Lung microvascular endothelial cell (primary cell): ENCODE measurements at regions not wholly inside any gene's neighbourhood (a gene's known extent, or its start where the extent isn't known, plus 50 kb on each side); places are given as distances from the start of the nearest gene placed in this dataset.

Experiments
- DNase-seq, 2 donors: peaks; one replicate each; pipeline versions ENCODE4 v3.0.0 to v3.0.0-alpha.2; 2010; ENCODE audit warnings: low read depth in 2 of 2

DNA sequence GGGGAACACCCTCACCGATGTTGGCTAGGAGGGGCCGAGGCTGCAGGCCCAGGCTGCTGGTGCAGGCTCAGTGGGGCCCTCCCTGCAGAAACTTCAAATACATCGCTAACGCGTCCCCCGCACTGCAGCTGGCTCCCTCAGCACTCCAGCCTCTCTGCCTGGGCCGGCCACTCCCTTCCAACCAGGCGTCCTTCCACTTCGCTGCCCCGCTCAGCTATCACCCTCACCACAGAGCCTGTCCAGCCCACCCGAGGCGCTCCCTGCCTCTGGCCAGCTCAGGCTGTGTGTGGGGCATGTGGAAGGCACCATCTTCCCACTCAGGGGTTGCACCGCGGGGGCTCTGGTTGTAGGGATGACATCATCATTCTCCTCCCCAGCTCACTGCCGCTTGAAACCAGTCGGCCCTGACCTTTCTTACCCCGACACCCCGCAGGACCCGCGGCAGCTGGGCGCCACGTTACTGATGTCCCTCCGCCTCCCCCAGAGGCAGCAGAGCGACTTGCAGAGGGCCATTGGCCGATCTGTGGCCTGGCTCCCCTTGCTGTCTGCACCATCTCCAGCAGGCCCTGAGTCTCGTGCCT, 199.9 kb upstream of the RTL1 start:
- no peak for DNase-seq

DNA sequence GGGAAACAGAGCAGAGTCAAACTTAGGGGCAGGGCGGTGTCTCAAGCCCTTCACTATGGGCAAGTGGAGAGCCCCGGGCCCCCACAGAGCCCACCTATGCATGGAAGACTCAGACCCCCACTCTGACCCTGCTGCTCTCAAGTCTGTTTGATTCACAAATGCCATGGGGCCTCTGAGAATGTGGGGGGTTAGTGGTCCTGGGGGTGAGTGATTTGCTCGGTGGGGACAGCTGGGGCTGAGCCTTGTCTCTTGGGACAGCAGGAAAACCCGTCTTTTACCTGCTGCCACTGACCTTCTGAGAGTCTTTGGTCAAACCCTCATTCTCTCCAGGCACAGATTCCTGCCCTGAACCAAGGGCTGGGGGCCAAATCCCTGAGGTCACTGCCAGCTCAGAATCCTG, 201.0 kb upstream of the RTL1 start:
- no peak for DNase-seq

DNA sequence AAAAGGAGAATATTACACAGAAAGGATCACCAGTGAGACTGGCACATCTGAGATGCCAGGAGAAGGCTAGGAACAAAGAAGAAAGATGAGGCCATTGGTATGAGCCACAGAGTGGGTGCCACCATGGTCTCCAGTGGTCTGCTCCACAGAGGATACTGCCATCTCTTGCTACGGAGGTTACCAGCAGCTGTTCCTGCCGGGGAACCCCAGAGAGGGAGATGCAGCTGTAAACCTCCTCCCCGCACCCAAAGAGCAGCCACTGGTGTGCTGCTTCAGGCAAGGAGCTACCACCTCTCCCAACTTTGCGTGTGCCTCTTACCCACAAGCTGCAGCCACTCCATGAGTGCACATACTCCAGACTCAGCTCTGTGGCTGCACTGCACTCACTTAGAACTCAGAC, 201.5 kb upstream of the RTL1 start:
- no peak for DNase-seq

DNA sequence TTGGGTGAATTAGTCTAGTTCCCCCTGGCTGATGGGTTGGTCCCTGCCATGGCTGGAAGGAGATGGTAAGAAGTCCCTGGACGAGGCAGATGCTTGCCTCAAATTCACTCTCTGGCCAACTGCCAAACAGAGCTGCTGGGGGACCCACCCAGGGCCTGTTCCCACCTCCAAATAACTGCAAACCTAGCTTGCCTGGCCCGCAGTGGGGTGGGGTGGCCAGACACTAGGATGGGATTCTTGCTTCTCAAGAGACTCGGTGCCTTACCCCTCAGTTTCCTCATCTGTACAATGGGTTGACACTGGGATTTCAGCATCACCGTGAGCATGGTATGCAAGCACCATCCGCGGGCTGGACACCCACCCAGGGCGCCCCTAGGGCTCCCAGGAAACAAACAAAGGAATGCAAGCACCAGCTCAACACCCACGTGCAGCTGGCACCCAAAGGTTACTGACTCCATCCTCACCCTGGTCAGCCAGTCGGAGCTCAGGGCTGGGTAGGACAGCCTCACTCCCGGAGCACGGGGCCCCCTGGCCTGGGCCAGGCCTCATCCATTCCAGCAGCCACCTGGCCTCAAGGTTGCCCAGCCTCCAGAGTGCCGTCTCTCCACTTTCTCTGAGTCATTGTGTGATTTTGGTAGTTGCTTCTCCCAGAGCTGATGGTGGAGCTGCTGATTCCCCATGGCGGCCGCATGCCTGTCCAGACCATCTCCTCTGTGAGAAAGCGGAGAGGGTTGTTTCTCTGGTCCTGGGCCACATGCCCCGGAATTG, 205.2 kb upstream of the RTL1 start:
- no peak for DNase-seq

DNA sequence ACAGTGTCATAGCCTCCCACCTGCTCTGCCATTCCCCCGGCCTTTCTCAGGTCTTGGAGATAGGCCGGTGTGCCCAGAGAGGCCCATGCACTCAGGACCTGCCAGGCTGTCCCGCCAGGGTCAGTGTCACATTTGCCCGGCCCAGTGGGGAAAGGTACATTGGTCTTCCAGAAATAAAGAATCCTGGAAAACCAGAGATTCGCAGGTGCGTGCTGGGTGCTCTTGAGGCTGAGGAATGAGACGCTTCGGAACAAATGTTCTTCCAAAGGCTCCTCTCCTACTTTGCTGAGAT, 205.8 kb upstream of the RTL1 start:
- no peak for DNase-seq

DNA sequence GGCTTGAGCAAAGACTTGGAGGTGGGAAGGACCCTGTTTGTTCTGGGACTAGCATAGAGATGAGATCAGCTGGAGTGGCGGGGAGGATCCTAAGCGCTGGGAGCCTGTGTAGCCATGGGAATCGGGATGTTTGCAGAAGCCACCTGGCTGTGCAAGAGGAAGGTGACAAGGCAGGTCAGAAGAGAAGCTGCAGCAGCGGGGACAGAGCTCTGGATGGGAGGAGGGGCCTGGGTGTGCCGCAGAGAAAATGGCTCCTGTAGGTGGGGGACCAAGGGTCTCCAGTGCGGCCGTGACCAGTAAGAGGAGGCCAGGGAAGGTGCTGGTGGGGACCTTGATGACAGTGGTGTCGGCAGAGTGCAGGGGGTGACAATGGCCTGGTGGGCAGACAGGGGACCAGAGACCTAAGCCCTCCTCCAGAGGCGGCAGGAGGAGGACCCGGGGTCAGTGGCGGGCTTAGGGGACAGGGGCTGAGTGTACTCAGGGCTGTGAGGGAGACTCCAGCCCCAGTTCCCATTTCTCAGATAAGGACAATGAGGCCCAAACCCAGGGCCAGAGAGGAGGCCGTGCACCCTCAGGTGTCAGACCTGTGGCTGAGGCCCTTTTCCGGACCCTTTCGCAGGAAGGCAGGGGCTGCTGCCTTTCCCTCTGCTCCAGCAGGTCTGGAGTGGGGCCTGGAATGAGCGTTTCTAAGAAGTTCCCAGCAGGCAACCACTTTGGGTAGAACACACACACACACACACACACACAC, 206.6 kb upstream of the RTL1 start:
- no peak for DNase-seq

DNA sequence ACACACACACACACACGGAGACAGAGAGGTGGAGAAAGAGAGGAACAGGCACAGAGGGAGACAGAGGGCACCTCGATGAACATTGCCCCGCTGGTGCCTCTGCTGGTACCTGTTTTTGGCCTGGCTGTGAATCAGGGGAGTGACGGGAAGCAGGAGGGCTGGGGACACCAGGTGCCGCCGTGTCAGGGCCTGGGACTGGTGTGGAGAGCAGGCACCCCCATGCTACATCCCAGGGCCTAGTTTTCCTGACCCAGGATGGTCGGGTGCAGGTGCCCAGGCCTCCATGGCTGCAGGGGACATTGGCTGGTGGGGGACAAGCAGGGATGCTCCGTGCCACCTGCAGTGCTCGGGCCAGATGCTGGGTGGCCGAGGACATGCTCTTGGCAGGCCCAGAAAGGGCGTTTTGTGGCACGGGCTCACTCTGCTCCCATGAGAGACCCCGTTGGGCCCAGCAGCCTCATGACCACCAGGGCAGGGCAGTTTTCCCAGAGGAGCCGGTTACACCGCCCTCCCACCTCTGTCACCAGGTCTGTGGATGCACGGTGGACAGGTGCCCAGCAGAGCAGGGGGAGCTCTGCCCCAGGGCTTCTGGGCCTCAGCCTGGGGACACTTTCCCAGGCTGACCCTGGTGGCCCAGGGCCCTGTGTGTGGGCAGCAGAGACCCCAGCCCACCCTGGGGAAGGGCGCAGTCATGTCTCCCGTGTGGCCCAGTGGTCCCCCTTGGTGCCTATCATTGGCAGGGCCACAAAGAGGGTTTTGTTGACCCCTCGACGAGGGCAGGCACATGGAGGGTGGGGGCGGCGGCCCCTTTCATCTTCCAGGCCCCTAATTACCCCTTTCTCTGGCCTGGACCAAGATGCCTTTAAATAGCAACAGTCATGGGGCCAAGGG, 207.5 kb upstream of the RTL1 start:
- DNase-seq, result no peak

DNA sequence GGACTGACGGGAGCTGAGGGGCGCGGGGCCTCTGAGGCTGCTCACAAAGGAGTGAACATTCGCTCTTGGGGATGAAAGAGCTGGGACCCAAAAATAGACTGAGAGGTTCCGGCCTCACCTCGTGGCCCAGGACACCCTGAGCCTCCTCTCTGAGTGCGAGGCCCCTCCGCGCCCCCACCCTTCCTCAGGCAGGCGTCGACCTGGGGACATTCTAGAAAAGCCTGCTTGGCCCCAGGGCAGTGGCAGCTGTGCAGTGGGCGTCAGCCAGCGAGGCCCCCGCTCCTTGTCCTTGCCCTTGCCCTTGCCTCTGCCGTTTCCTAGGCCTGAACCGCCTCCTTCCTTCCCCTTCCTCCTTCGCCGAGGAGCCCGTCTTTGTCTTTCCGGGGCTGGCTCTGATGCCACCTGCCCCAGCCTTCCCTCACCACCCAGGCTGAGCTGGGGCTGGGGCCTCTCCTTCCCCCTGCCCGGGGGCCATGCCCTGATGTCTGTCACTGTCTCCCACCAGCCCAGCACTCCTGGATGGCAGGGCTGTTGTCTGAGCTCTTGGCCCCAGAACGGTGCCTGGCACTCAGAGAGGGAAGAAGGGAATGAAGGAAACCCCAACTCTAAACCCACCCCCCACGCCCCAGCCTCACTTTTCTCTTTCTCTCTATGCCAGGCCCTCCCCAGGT, 208.2 kb upstream of the RTL1 start:
- no peak for DNase-seq

DNA sequence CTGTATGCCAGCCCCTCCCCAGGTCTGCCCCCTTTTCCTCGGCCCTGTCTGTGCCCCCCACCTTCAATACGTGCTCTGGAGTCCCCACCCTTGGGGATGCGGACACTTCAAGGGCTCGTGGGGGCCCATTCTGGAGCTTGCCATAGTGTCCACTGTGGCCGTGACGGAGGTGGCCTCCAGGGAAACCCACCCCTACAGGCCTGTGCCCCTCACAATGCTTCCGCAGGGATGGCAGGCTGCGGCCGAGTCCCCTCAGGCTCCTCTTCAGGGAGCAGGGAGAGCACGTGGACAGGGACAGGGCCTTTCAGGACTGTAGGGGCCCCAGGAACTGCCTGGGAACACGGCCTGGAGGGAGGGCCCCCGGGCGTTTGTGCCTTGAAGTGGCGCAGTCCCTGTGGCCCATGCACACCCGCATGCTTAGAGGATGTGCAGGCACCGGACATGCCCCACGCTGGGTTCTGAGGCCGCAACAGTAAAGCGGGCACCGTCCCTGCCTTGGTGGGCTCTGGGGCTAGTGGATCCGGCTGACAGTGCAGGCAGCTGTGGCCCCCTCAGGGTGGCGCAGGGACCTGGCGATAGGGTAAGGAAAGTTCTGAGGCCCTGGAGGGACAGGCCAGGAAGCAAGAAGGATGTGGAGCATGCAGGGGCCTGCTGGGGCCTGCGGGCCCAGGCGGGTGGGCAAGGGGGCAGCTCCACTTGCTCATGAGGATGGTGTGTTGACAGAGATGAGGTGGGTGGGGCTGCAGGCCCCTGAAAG, 209.0 kb upstream of the RTL1 start:
- no peak for DNase-seq

DNA sequence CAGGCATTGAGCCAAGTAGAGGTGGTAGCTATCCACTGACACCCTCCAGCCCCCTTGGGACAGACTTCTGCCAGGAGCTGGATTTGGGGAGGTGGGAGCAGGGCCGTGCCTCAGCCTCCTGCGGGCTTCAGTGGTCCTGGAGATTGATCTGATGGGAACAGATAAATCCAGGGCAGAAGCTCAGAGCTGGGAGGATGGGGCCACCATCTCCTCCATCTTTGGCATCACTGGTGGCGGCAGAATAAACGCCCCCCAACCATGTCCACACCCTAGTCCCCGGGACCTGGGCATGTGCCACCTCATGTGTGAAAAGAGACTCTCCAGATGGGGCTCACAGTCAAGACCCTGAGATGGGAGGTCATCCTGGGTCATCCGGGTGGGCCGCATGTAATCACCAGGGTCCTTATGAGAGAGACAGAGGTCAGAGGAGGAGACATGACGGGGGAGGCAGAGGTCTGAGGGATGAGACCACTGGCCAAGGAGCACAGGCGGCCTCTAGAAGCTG, 209.6 kb upstream of the RTL1 start:
- no peak for DNase-seq

DNA sequence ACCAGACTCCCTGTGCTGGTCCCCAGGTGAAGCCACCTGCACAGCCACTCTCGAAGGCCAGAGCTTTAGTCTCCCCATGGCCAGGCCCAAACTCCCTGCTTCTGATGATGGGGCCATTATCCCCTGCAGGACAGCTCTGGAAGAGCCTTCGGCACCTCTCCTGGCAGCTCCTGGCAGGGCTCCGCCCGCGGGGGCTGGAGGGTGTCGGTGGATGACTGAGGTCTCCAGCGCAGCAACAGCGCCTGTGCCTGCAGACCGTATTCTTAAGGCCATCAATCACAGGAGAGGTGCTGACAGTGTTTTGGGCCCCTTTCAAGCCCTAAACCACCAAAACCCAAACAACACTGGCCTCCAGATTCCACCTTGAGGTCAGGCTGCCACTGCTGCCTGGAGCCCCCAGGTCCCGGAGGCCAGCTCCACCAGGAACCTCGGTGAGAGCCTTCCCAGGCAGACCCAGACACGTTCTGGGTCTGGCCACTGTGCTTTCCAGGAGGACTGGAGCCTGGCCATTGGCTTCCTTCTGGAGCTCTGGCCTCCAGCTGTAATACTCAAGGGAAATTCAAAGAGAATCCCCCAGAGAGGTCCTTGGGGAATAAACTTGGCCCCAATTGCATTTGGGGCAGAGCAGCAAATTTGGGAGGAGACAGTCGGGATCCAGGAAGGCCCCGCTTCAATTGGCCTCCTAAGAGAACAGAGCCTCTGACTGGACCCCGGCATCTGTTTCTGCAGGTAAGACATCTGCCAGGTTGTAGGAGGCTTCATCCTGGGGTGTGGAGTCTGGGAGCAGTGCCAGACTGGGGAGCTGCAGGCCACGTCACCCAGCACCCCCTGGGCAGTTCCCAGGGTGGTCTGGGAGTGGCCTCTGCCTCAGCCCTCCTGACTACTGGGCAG, 210.6 kb upstream of the RTL1 start:
- DNase-seq, result no peak

DNA sequence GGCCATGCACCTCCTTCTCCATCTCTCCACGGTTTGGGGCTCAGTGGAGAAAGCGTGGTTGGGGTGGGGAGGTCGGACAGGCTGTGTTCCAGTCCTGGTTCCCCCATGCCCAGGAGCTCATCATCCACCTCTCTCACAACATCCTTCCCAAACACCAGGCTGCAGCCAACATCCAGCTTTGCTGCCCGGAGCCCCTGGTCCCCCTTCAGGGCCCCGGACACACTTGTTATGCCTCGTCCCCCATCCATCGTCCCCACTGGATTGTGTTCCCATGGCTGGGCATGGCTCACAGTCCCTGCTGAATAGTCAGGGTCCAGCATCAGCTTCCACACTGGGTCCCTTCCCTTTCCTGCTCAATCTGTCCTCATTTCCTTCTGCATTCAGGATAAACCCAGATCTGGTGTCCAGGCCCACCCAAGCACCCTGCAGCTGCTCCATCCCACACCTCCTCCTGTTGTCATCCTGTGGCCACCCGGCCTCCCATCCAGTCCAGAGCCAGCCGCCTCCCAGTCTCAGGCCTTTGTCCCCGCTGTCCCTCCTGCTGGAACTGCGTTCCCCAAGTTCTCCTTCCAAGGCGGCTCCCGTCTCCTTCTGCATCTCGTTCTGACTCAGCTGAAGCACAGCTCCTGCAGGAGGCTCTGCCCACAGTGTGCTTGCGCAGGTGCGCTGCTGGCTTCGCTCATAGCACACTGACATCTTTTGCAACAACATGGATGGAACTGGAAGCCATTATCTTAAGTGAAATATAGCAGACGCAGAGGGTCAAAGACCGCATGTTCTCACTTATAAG, 211.4 kb upstream of the RTL1 start:
- no peak for DNase-seq

DNA sequence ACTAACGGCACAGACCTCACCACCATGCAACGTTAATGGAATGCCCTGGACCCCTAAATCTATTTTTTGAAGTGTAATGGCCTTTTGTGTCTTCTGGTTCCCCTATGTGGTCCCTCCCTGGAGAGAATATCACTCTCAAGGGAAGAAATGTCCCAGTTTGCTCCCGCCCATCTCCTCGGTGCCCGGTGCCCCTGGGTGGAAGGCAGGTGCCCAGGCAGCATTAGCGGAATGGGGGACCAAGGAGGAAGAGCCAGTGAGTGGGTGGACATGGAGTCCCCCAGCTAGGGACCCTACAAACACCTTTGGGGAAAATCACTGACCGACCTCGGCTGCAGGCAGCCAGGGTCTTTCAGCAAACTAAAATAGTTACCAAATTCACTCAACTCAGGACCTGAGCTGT, 212.1 kb upstream of the RTL1 start:
- DNase-seq, result no peak

DNA sequence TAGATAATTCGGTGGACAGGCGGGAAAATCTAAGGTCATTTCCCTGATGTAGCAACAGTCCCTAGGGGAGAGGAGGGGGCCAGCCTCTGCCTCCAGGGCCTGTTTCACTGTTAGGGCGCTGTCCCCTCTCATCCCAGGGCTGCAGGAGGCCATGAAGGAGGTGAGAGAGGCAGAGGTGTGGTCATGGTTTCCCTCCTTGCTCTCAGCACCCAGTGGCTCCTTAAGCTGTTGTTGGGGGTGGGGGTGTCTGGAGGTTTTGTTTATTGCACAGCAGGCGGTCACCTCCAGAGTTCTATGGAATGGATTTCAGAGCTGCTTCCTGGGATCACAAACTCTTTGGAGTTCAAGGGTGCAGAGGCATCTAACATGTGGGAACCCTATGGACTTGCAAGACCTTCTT, 212.5 kb upstream of the RTL1 start:
- no peak for DNase-seq

DNA sequence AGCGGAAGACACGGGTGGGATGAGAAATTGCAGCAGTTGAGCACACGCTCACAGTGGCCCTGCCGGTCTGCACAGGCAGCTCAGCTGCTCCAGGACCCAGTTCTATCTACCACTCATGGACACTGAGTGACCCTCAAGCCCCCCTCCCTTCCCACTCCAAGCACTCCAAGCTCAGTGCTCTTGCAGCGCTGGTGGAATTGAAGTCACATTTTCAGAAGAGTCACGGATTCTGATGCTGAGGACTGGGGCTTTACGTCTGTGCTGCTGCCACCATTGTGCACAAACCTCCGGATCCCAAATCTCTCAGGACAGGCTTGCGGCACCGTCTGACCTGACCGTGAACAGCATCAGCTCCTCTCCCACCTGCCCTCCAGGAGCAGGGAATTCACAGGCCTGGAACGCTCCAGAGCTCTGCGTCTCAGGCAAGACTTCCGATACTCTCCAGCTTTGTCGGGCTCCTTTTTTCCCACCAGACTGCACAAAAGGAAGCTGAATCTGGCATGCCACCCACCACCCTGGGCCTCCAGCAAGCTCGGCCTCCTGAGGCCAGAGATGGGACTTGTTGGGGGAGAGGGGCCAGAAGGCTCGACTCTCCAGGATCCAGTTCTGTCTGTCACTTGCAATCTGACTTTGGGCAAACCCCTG, 213.1 kb upstream of the RTL1 start:
- DNase-seq, result no peak

DNA sequence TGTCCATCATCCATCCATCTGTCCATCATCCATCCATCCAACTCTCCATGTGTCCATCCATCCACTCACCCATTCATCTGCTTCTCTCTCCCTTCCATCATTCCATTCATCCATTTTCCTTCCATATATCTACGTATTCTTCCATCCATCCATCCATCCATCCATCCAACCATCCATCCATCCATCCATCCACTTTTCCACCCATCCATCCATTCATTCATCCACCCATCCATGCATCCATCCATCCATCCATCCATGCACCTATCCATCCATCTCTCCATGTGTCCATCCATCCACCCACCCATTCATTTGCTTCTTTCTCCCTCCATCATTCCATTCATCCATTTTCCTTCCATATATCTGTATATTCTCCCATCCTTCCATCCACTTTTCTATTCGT, 214.0 kb upstream of the RTL1 start:
- no peak for DNase-seq

DNA sequence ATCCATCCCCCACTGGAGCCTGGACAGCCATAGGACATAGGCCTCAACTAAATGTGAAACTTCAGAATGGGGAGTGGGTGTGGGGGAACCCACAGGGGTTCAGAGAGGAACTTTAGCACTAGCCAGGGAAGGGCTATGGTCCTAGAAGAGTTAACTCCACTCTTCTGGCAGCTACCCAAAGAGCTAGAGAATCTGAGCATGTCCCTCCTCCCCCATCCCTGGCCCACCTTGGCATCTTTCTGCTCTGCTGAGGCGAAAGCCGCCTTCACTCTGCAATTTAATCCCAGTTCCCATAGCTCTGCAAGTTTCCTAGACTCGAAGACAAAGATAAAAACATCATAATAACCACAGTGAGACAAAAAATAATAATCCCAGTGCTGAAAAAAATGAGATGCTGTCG, 214.7 kb upstream of the RTL1 start:
- DNase-seq, result no peak
